ENCODE measurements at regions not wholly inside any gene's neighbourhood (a gene's known extent, or its start where the extent isn't known, plus 50 kb on each side); places are given as distances from the start of the nearest gene placed in this dataset.

GRCh38 chr2:5374762-5375161 lies 317.4 kb upstream of the SOX11 start (continued):
- TF ChIP-seq ZNF645 (tag by site-specific recombination; IDR thresholded peaks at IDR 0.05) (no peak), ZNF521 (tag by site-specific recombination; IDR thresholded peaks at IDR 0.05) (no peak), ZNF560 (tag by site-specific recombination; IDR thresholded peaks at IDR 0.05; ENCODE audit: borderline replicate concordance) (no peak), ZNF266 (tag by site-specific recombination; IDR thresholded peaks at IDR 0.05; ENCODE audit: low read depth) (no peak), WT1 (tag by site-specific recombination; IDR thresholded peaks at IDR 0.05) (no peak), HOXD13 (CRISPR knock-in tag; IDR thresholded peaks at IDR 0.05; ENCODE audit: borderline replicate concordance) (no peak), ZNF658 (tag by site-specific recombination; IDR thresholded peaks at IDR 0.05) (no peak), ZNF433 (tag by site-specific recombination; IDR thresholded peaks at IDR 0.05; ENCODE audit: low read depth) (no peak), GLIS2 (tag by site-specific recombination; IDR thresholded peaks at IDR 0.05) (no peak)
- TF ChIP-seq, protein P1, sequence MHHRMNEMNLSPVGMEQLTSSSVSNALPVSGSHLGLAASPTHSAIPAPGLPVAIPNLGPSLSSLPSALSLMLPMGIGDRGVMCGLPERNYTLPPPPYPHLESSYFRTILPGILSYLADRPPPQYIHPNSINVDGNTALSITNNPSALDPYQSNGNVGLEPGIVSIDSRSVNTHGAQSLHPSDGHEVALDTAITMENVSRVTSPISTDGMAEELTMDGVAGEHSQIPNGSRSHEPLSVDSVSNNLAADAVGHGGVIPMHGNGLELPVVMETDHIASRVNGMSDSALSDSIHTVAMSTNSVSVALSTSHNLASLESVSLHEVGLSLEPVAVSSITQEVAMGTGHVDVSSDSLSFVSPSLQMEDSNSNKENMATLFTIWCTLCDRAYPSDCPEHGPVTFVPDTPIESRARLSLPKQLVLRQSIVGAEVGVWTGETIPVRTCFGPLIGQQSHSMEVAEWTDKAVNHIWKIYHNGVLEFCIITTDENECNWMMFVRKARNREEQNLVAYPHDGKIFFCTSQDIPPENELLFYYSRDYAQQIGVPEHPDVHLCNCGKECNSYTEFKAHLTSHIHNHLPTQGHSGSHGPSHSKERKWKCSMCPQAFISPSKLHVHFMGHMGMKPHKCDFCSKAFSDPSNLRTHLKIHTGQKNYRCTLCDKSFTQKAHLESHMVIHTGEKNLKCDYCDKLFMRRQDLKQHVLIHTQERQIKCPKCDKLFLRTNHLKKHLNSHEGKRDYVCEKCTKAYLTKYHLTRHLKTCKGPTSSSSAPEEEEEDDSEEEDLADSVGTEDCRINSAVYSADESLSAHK (tag by site-specific recombination; IDR thresholded peaks at IDR 0.05): no peak

GRCh38 chr2:5377323-5377722 lies 314.9 kb upstream of the SOX11 start:
- no peaks in the 10 kb centered on the region for H3K36me3 ChIP-seq (ENCODE audit: control insufficient read depth in 2 of 2, insufficient read depth in 1 of 2, low read length in 2 of 2)
- no peaks in the 10 kb centered on the region for H3K9me3 ChIP-seq (ENCODE audit: control insufficient read depth, insufficient read depth, low read depth, low read length)
- POLR2A ChIA-PET: no interaction called here
- H3K4me1 ChIP-seq (ENCODE audit: control insufficient read depth, insufficient read depth, low read length): no peaks in the 10 kb centered on the region
- no peak overlapping the region for H3K4me3 ChIP-seq (ENCODE audit: low read depth, low read length)
- H3K27ac ChIP-seq (ENCODE audit: extremely low read depth, low read depth, low read length): no peak overlapping the region
- CTCF ChIA-PET: no interaction called here
- TF ChIP-seq SP3 (tag by site-specific recombination; IDR thresholded peaks at IDR 0.05) (no peak), ZNF416 (tag by site-specific recombination; IDR thresholded peaks at IDR 0.05) (no peak), ZBTB44 (tag by site-specific recombination; IDR thresholded peaks at IDR 0.05) (no peak), SALL2 (tag by site-specific recombination; IDR thresholded peaks at IDR 0.05; ENCODE audit: borderline replicate concordance) (no peak), ZFHX2 (tag by site-specific recombination; conservative IDR thresholded peaks at IDR 0.05) (no peak), ZNF544 (tag by site-specific recombination; IDR thresholded peaks at IDR 0.05) (no peak), ZNF747 (tag by site-specific recombination; IDR thresholded peaks at IDR 0.05) (no peak), ZNF26 (tag by site-specific recombination; IDR thresholded peaks at IDR 0.05) (no peak), ZNF513 (tag by site-specific recombination; IDR thresholded peaks at IDR 0.05) (no peak), ZNF112 (tag by site-specific recombination; IDR thresholded peaks at IDR 0.05) (no peak), PATZ1 (tag by site-specific recombination; IDR thresholded peaks at IDR 0.05) (no peak), ZNF24 (tag by site-specific recombination; IDR thresholded peaks at IDR 0.05) (no peak), ZNF248 (tag by site-specific recombination; IDR thresholded peaks at IDR 0.05) (no peak), ZNF529 (tag by site-specific recombination; IDR thresholded peaks at IDR 0.05; ENCODE audit: insufficient replicate concordance) (no peak)
- TF ChIP-seq, protein P2, sequence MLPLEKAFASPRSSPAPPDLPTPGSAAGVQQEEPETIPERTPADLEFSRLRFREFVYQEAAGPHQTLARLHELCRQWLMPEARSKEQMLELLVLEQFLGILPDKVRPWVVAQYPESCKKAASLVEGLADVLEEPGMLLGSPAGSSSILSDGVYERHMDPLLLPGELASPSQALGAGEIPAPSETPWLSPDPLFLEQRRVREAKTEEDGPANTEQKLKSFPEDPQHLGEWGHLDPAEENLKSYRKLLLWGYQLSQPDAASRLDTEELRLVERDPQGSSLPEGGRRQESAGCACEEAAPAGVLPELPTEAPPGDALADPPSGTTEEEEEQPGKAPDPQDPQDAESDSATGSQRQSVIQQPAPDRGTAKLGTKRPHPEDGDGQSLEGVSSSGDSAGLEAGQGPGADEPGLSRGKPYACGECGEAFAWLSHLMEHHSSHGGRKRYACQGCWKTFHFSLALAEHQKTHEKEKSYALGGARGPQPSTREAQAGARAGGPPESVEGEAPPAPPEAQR (tag by site-specific recombination; IDR thresholded peaks at IDR 0.05): no peak
